A549 (cell line): ENCODE measurements at regions not wholly inside any gene's neighbourhood (a gene's known extent, or its start where the extent isn't known, plus 50 kb on each side); places are given as distances from the start of the nearest gene placed in this dataset.

Experiments used
- BHLHE40 ChIP-seq: IDR thresholded peaks from 2 replicates; pipeline ENCODE4 v1.6.1; 2012; ENCODE audit warnings: low read depth, low read length, inconsistent platforms
- CEBPB ChIP-seq, 2 experiments: fragments of >200 bp in 1 of 2; sonication (Bioruptor Twin) in 1 of 2; formaldehyde crosslinking in 1 of 2; IDR thresholded peaks; 2 replicates each; pipeline ENCODE4 v1.6.1; 2012 to 2016
- EHMT2 ChIP-seq: fragments of 200-600 bp; sonication (generic); IDR thresholded peaks from 2 replicates; pipeline ENCODE4 v1.6.1; 2016; ENCODE audit warnings: antibody characterized with exemption, low read depth, mild to moderate bottlenecking, moderate library complexity
- HDAC2 ChIP-seq: fragments of 200-600 bp; sonication (generic); IDR thresholded peaks from 2 replicates; pipeline ENCODE4 v1.6.1; 2016
- POLR2A ChIP-seq: IDR thresholded peaks from 2 replicates; pipeline ENCODE4 v1.6.1; 2012; ENCODE audit warnings: mild to moderate bottlenecking, low read length
- POLR2AphosphoS2 ChIP-seq: conservative IDR thresholded peaks from 2 replicates; pipeline ENCODE4 v1.6.1; 2012; ENCODE audit warnings: low read length, improper control_type of control experiment, inconsistent platforms
- RAD21 ChIP-seq, 2 experiments: fragments of >200 bp in 1 of 2; sonication (Bioruptor Twin) in 1 of 2; formaldehyde crosslinking in 1 of 2; IDR thresholded peaks in 1 of 2; conservative IDR thresholded peaks in 1 of 2; 2 replicates in 1 of 2; 3 replicates in 1 of 2; pipeline ENCODE4 v1.6.1; 2012 to 2018; ENCODE audit warnings: inconsistent platforms in 1 of 2
- RCOR1 ChIP-seq: fragments of 150-350 bp; IDR thresholded peaks from 2 replicates; pipeline ENCODE4 v1.6.1; 2014; ENCODE audit warnings: antibody characterized with exemption, low read length, low read depth
- RFX5 ChIP-seq: fragments of 450-650 bp; IDR thresholded peaks from 2 replicates; pipeline ENCODE4 v1.7.1; 2014; ENCODE audit warnings: antibody characterized with exemption, mild to moderate bottlenecking, moderate library complexity
- ZNF302 ChIP-seq: fragments of 250-450 bp; sonication (Bioruptor Pico); IDR thresholded peaks from 2 replicates; pipeline ENCODE4 v1.9.0; 2021; ENCODE audit warnings: inconsistent platforms, mild to moderate bottlenecking, moderate library complexity
- TF ChIP-seq, protein P1 (sequence below): fragments of >200 bp; sonication (Bioruptor Twin); formaldehyde crosslinking; IDR thresholded peaks from 3 replicates; pipeline ENCODE4 v1.5.1; 2016
- TF ChIP-seq, protein P2 (sequence below): fragments of 150-350 bp; IDR thresholded peaks from 2 replicates; pipeline ENCODE4 v1.6.1; 2014; ENCODE audit warnings: low read depth, mild to moderate bottlenecking, low read length
- TF ChIP-seq, protein P3 (sequence below): IDR thresholded peaks from 2 replicates; pipeline ENCODE4 v1.6.1; 2012; ENCODE audit warnings: low read depth, borderline replicate concordance
- TF ChIP-seq, protein P4 (sequence below): fragments of 450-650 bp; IDR thresholded peaks from 2 replicates; pipeline ENCODE4 v1.6.1; 2014; ENCODE audit warnings: antibody characterized with exemption

DNA sequence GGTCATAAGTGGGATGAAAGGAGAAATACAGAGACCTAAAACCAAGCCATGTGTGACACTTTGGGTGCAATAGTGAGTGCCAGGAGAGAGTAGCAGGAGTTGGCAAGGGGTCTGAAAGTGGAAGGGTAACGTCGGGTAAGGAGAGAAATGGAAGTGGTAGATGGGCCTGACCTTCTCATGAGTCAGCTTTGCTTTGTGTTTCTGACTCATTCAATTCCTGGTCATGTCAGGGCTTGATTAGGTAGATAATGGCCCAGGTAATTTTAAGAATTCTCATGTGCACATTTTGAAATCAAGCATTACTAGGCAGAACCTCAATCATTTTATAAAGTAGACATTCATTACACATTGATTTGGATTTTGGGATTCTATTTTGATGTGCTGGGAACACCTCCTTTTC, 262.5 kb downstream of the SOX2 start:
- TF ChIP-seq, protein P1, sequence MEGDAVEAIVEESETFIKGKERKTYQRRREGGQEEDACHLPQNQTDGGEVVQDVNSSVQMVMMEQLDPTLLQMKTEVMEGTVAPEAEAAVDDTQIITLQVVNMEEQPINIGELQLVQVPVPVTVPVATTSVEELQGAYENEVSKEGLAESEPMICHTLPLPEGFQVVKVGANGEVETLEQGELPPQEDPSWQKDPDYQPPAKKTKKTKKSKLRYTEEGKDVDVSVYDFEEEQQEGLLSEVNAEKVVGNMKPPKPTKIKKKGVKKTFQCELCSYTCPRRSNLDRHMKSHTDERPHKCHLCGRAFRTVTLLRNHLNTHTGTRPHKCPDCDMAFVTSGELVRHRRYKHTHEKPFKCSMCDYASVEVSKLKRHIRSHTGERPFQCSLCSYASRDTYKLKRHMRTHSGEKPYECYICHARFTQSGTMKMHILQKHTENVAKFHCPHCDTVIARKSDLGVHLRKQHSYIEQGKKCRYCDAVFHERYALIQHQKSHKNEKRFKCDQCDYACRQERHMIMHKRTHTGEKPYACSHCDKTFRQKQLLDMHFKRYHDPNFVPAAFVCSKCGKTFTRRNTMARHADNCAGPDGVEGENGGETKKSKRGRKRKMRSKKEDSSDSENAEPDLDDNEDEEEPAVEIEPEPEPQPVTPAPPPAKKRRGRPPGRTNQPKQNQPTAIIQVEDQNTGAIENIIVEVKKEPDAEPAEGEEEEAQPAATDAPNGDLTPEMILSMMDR: no peak
- TF ChIP-seq RCOR1 (no peak), BHLHE40 (no peak), ZNF302 (CRISPR knock-in tag) (no peak), EHMT2 (no peak), CEBPB (IDR thresholded peaks at IDR 0.05) (no peak), POLR2A (no peak), HDAC2 (no peak), POLR2AphosphoS2 (no peak), RFX5 (no peak), RAD21 (conservative IDR thresholded peaks at IDR 0.05 in 1 of 2, IDR thresholded peaks at IDR 0.05 in 1 of 2) (no peak)
- TF ChIP-seq, protein P2, sequence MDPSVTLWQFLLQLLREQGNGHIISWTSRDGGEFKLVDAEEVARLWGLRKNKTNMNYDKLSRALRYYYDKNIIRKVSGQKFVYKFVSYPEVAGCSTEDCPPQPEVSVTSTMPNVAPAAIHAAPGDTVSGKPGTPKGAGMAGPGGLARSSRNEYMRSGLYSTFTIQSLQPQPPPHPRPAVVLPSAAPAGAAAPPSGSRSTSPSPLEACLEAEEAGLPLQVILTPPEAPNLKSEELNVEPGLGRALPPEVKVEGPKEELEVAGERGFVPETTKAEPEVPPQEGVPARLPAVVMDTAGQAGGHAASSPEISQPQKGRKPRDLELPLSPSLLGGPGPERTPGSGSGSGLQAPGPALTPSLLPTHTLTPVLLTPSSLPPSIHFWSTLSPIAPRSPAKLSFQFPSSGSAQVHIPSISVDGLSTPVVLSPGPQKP: no peak
- TF ChIP-seq, protein P3, sequence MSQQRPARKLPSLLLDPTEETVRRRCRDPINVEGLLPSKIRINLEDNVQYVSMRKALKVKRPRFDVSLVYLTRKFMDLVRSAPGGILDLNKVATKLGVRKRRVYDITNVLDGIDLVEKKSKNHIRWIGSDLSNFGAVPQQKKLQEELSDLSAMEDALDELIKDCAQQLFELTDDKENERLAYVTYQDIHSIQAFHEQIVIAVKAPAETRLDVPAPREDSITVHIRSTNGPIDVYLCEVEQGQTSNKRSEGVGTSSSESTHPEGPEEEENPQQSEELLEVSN: no peak
- TF ChIP-seq, protein P4, sequence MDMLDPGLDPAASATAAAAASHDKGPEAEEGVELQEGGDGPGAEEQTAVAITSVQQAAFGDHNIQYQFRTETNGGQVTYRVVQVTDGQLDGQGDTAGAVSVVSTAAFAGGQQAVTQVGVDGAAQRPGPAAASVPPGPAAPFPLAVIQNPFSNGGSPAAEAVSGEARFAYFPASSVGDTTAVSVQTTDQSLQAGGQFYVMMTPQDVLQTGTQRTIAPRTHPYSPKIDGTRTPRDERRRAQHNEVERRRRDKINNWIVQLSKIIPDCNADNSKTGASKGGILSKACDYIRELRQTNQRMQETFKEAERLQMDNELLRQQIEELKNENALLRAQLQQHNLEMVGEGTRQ: no peak
